ENCODE measurements at regions not wholly inside any gene's neighbourhood (a gene's known extent, or its start where the extent isn't known, plus 50 kb on each side); places are given as distances from the start of the nearest gene placed in this dataset.

DNA sequence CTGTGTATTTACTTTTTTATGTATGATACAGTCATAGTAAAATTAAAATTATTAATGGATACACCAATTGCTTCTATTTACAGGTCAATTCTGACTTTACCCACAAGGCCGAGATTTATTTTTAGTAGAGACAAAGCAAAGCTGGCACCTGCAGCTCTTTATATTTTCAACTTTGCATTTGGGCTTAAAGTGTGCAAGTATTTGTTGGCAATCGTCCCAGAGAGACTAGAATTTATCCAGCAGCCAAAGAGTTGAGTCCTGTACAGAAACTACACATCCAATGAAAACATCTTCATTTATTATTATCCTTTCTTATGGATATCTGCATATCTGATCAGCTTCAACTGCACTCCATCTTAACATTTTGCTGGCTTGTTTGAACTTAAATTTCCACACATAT lies 485.6 kb downstream of the SOX11 start:
- Histone ChIP-seq H3K56ac (ENCODE audit: insufficient read length, low read depth, low read length) (no peak overlapping the region), H3K79me1 (ENCODE audit: insufficient read depth, low read depth, low read length, poor library complexity, severe bottlenecking) (no peaks in the 10 kb centered on the region)
- H3K36me3 Mint-ChIP-seq (ENCODE audit: insufficient read depth in 1 of 3, low read depth in 3 of 3): peaks cover 0 to 3% (median 2%) of the 10 kb centered on the region in 3 experiments; a peak in 2 of 7 replicates

More for the DNA sequence above, 485.6 kb downstream of the SOX11 start:
- WGBS (ENCODE audit: extremely low coverage, insufficient read length, low lambda C conversion rate): no CpG with 5 or more reads among the region's 2 CpGs
- no peak overlapping the region for H3K4ac ChIP-seq (ENCODE audit: low read depth, low read length)
- H2BK12ac ChIP-seq (ENCODE audit: insufficient read length, low read depth, low read length): no peak overlapping the region
- H3K4me1 ChIP-seq (ENCODE audit: insufficient read depth, low read length): no peaks in the 10 kb centered on the region
- H3K79me2 ChIP-seq (ENCODE audit: insufficient read depth, low read length): no peaks in the 10 kb centered on the region
- no peak overlapping the region for H4K5ac ChIP-seq (ENCODE audit: insufficient read length, low read depth, low read length)
- no peak overlapping the region for H2BK5ac ChIP-seq (ENCODE audit: insufficient read length, low read length)
- peaks cover 4 to 6% of the 10 kb centered on the region in 2 experiments; a peak in 1 of 4 replicates for H3K4me1 Mint-ChIP-seq
- H3K23ac ChIP-seq (ENCODE audit: insufficient read length, low read depth, low read length): no peak overlapping the region
- no peak overlapping the region for H2BK120ac ChIP-seq (ENCODE audit: low read depth, low read length, poor library complexity, severe bottlenecking)
- no peak overlapping the region for H2AFZ ChIP-seq (ENCODE audit: low read length)
- no peak overlapping the region for H4K91ac ChIP-seq (ENCODE audit: insufficient read length, low read depth, low read length)
- TF ChIP-seq, protein P1, sequence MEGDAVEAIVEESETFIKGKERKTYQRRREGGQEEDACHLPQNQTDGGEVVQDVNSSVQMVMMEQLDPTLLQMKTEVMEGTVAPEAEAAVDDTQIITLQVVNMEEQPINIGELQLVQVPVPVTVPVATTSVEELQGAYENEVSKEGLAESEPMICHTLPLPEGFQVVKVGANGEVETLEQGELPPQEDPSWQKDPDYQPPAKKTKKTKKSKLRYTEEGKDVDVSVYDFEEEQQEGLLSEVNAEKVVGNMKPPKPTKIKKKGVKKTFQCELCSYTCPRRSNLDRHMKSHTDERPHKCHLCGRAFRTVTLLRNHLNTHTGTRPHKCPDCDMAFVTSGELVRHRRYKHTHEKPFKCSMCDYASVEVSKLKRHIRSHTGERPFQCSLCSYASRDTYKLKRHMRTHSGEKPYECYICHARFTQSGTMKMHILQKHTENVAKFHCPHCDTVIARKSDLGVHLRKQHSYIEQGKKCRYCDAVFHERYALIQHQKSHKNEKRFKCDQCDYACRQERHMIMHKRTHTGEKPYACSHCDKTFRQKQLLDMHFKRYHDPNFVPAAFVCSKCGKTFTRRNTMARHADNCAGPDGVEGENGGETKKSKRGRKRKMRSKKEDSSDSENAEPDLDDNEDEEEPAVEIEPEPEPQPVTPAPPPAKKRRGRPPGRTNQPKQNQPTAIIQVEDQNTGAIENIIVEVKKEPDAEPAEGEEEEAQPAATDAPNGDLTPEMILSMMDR (conservative IDR thresholded peaks at IDR 0.05): no peak
- no peak overlapping the region for H3K9ac ChIP-seq (ENCODE audit: extremely low read depth, insufficient read length, low read length)
- H3K9me3 ChIP-seq (ENCODE audit: control insufficient read depth, low read depth, low read length): no peaks in the 10 kb centered on the region
- H3K4me3 Mint-ChIP-seq: no peak overlapping the region
- no peaks in the 10 kb centered on the region for H3K27me3 Mint-ChIP-seq (ENCODE audit: low read depth)
- H2BK15ac ChIP-seq (ENCODE audit: low read depth, low read length): no peak overlapping the region
- peaks cover 0 to 6% of the 10 kb centered on the region in 2 experiments; a peak in 3 of 5 replicates for H3K9me3 Mint-ChIP-seq
- H2AK5ac ChIP-seq (ENCODE audit: insufficient read length, low read length): no peak overlapping the region
- no peak for DNase-seq
- H4K8ac ChIP-seq (replicated peaks; ENCODE audit: insufficient read length, low read depth, low read length): no peak overlapping the region
- H3K4me2 ChIP-seq (ENCODE audit: insufficient read depth, insufficient read length, low read length): no peak overlapping the region
- H3K27me3 ChIP-seq (ENCODE audit: insufficient read depth, low read length): no peaks in the 10 kb centered on the region
- no peak overlapping the region for H2BK20ac ChIP-seq (ENCODE audit: low read depth, low read length, poor library complexity, severe bottlenecking)
- H4K20me1 ChIP-seq (ENCODE audit: control insufficient read depth, insufficient read depth, insufficient read length): no peaks in the 10 kb centered on the region
- no peaks in the 10 kb centered on the region for H3K23me2 ChIP-seq (ENCODE audit: insufficient read length, low read depth, low read length, poor library complexity, severe bottlenecking)
- no peak overlapping the region for H3K18ac ChIP-seq (ENCODE audit: insufficient read length, low read depth, low read length)
- no peak overlapping the region for H3K27ac ChIP-seq (ENCODE audit: insufficient read length, low read depth, low read length)
- H3K27ac Mint-ChIP-seq: no peak overlapping the region
- H3T11ph ChIP-seq (ENCODE audit: low read length): no peak overlapping the region
- no peak overlapping the region for H3K14ac ChIP-seq (ENCODE audit: insufficient read depth, low read length)

Measured in H9 (cell line).